Activated T-helper 17 cell treated with anti-CD3 and anti-CD28 coated beads, Interleukin-2, amount 50 U/mL, for 72 hours (primary cell): ENCODE measurements at regions not wholly inside any gene's neighbourhood (a gene's known extent, or its start where the extent isn't known, plus 50 kb on each side); places are given as distances from the start of the nearest gene placed in this dataset.
A peak's percentile ranks its signal among the peaks of the same experiment; 100 is the strongest.
"Not testable (repeated sequence)": the region's sequence is repeated elsewhere in the genome, so short reads cannot be mapped to it uniquely, and the experiment has no call there.

Experiments
- ATAC-seq: fragments of 150-1000 bp; cut with Tn5 transposase; replicated peaks from 2 replicates; pipeline ENCODE4 v1.10.0; 2021; ENCODE audit warnings: mild to moderate bottlenecking, moderate library complexity
- H3K27ac Mint-ChIP-seq: one replicate; pipeline ENCODE4 v1.8.0; 2022; ENCODE audit warnings: mixed read lengths
- H3K27me3 Mint-ChIP-seq: one replicate; pipeline ENCODE4 v1.8.0; 2022; ENCODE audit warnings: mixed read lengths
- H3K36me3 Mint-ChIP-seq: one replicate; pipeline ENCODE4 v1.8.0; 2022; ENCODE audit warnings: low read depth, mild to moderate bottlenecking, mixed read lengths
- H3K4me1 Mint-ChIP-seq: one replicate; pipeline ENCODE4 v1.8.0; 2022; ENCODE audit warnings: mixed read lengths
- H3K4me3 Mint-ChIP-seq: one replicate; pipeline ENCODE4 v1.8.0; 2022; ENCODE audit warnings: mild to moderate bottlenecking, mixed read lengths
- H3K9me3 Mint-ChIP-seq: one replicate; pipeline ENCODE4 v1.8.0; 2022; ENCODE audit warnings: mixed read lengths

GRCh38 chr1:234823191-234824176 is 213.5 kb upstream of the IRF2BP2 start:
- ATAC-seq: no peak
- no peaks in the 10 kb centered on the region for H3K36me3 Mint-ChIP-seq
- H3K27me3 Mint-ChIP-seq: no peaks in the 10 kb centered on the region
- H3K4me3 Mint-ChIP-seq: no peak overlapping the region
- no peaks in the 10 kb centered on the region for H3K9me3 Mint-ChIP-seq
- H3K4me1 Mint-ChIP-seq: no peaks in the 10 kb centered on the region
- no peak overlapping the region for H3K27ac Mint-ChIP-seq

- Mint-ChIP-seq H3K9me3 (no peaks in the 10 kb centered on the region), H3K4me3 (no peak overlapping the region), H3K4me1 (no peaks in the 10 kb centered on the region), H3K36me3 (no peaks in the 10 kb centered on the region), H3K27me3 (no peaks in the 10 kb centered on the region), H3K27ac (no peak overlapping the region)
- no peak for ATAC-seq
Observed at GRCh38 chr1:234821840-234822239, 211.9 kb upstream of the IRF2BP2 start.

GRCh38 chr1:234820597-234820996 is 210.6 kb upstream of the IRF2BP2 start:
- H3K4me1 Mint-ChIP-seq: no peaks in the 10 kb centered on the region

GRCh38 chr1:234819845-234820244 is 209.9 kb upstream of the IRF2BP2 start:
- not testable (repeated sequence) for H3K36me3 Mint-ChIP-seq, H3K27ac Mint-ChIP-seq, ATAC-seq, H3K4me1 Mint-ChIP-seq, H3K9me3 Mint-ChIP-seq, H3K27me3 Mint-ChIP-seq, H3K4me3 Mint-ChIP-seq

More at GRCh38 chr1:234820597-234820996, 210.6 kb upstream of the IRF2BP2 start:
- no peak for ATAC-seq
- H3K27ac Mint-ChIP-seq: no peak overlapping the region
- no peak overlapping the region for H3K4me3 Mint-ChIP-seq
- H3K36me3 Mint-ChIP-seq: no peaks in the 10 kb centered on the region
- no peaks in the 10 kb centered on the region for H3K27me3 Mint-ChIP-seq
- no peaks in the 10 kb centered on the region for H3K9me3 Mint-ChIP-seq

GRCh38 chr1:234818040-234818387 is 208.0 kb upstream of the IRF2BP2 start:
- H3K4me3 Mint-ChIP-seq, H3K27me3 Mint-ChIP-seq, H3K9me3 Mint-ChIP-seq, H3K4me1 Mint-ChIP-seq, H3K36me3 Mint-ChIP-seq, H3K27ac Mint-ChIP-seq, ATAC-seq: not testable (repeated sequence)

- not testable (repeated sequence) for H3K4me1 Mint-ChIP-seq, H3K27ac Mint-ChIP-seq, H3K9me3 Mint-ChIP-seq, ATAC-seq, H3K27me3 Mint-ChIP-seq, H3K4me3 Mint-ChIP-seq, H3K36me3 Mint-ChIP-seq
Observed at GRCh38 chr1:234817313-234818039, 207.5 kb upstream of the IRF2BP2 start.

GRCh38 chr1:234816864-234817263 is 206.9 kb upstream of the IRF2BP2 start:
- not testable (repeated sequence) for H3K36me3 Mint-ChIP-seq, H3K27ac Mint-ChIP-seq, H3K9me3 Mint-ChIP-seq, H3K4me1 Mint-ChIP-seq, ATAC-seq, H3K27me3 Mint-ChIP-seq, H3K4me3 Mint-ChIP-seq

GRCh38 chr1:234816186-234816851 is 206.3 kb upstream of the IRF2BP2 start:
- not testable (repeated sequence) for H3K36me3 Mint-ChIP-seq, H3K27ac Mint-ChIP-seq

GRCh38 chr1:234815295-234815815 is 205.4 kb upstream of the IRF2BP2 start:
- not testable (repeated sequence) for ATAC-seq, H3K27me3 Mint-ChIP-seq, H3K36me3 Mint-ChIP-seq, H3K27ac Mint-ChIP-seq, H3K4me3 Mint-ChIP-seq, H3K4me1 Mint-ChIP-seq, H3K9me3 Mint-ChIP-seq

More at GRCh38 chr1:234816186-234816851, 206.3 kb upstream of the IRF2BP2 start:
- not testable (repeated sequence) for ATAC-seq, H3K27me3 Mint-ChIP-seq, H3K4me3 Mint-ChIP-seq, H3K4me1 Mint-ChIP-seq, H3K9me3 Mint-ChIP-seq

GRCh38 chr1:234814235-234814634 is 204.3 kb upstream of the IRF2BP2 start:
- H3K9me3 Mint-ChIP-seq, ATAC-seq, H3K4me3 Mint-ChIP-seq, H3K4me1 Mint-ChIP-seq, H3K27me3 Mint-ChIP-seq, H3K27ac Mint-ChIP-seq, H3K36me3 Mint-ChIP-seq: not testable (repeated sequence)

- H3K4me1 Mint-ChIP-seq, ATAC-seq, H3K27me3 Mint-ChIP-seq, H3K27ac Mint-ChIP-seq, H3K36me3 Mint-ChIP-seq, H3K4me3 Mint-ChIP-seq, H3K9me3 Mint-ChIP-seq: not testable (repeated sequence)
Observed at GRCh38 chr1:234811824-234812223, 201.8 kb upstream of the IRF2BP2 start.

- H3K36me3 Mint-ChIP-seq, H3K4me3 Mint-ChIP-seq, ATAC-seq, H3K27me3 Mint-ChIP-seq, H3K9me3 Mint-ChIP-seq, H3K4me1 Mint-ChIP-seq, H3K27ac Mint-ChIP-seq: not testable (repeated sequence)
Observed at GRCh38 chr1:234810726-234811125, 200.7 kb upstream of the IRF2BP2 start.

- ATAC-seq, H3K27ac Mint-ChIP-seq, H3K27me3 Mint-ChIP-seq, H3K36me3 Mint-ChIP-seq, H3K9me3 Mint-ChIP-seq, H3K4me3 Mint-ChIP-seq, H3K4me1 Mint-ChIP-seq: not testable (repeated sequence)
Observed at GRCh38 chr1:234809854-234810245, 199.9 kb upstream of the IRF2BP2 start.

GRCh38 chr1:234808943-234809853 is 199.2 kb upstream of the IRF2BP2 start:
- not testable (repeated sequence) for H3K36me3 Mint-ChIP-seq, H3K9me3 Mint-ChIP-seq, H3K4me3 Mint-ChIP-seq, H3K27me3 Mint-ChIP-seq, H3K27ac Mint-ChIP-seq, H3K4me1 Mint-ChIP-seq
- ATAC-seq: peak; percentile 87
